SIG-M5 (cell line): ENCODE measurements at regions not wholly inside any gene's neighbourhood (a gene's known extent, or its start where the extent isn't known, plus 50 kb on each side); places are given as distances from the start of the nearest gene placed in this dataset.

Experiments
- DNase-seq: peaks from one replicate; lab custom pipeline; 2025; lab: John Stamatoyannopoulos, UW

- no peak for DNase-seq
Observed at GRCh38 chr7:45350896-45351295, 193.3 kb downstream of the RAMP3 start.

GRCh38 chr7:45358287-45358686 is 200.7 kb downstream of the RAMP3 start:
- no peak for DNase-seq

GRCh38 chr7:45359250-45359649 is 201.7 kb downstream of the RAMP3 start:
- DNase-seq, result no peak

- no peak for DNase-seq
Observed at GRCh38 chr7:45359776-45360175, 202.2 kb downstream of the RAMP3 start.

- DNase-seq, result no peak
Observed at GRCh38 chr7:45363669-45364068, 206.1 kb downstream of the RAMP3 start.

GRCh38 chr7:45365341-45365740 is 207.8 kb downstream of the RAMP3 start:
- no peak for DNase-seq

GRCh38 chr7:45366475-45366874 is 207.7 kb upstream of the ADCY1 start:
- DNase-seq, result no peak

GRCh38 chr7:45367026-45367425 is 207.1 kb upstream of the ADCY1 start:
- no peak for DNase-seq

GRCh38 chr7:45368129-45368807 is 205.9 kb upstream of the ADCY1 start:
- no peak for DNase-seq

- no peak for DNase-seq
Observed at GRCh38 chr7:45384499-45384898, 189.7 kb upstream of the ADCY1 start.

GRCh38 chr7:45387837-45388236 is 186.3 kb upstream of the ADCY1 start:
- DNase-seq, result no peak

GRCh38 chr7:45389073-45389872 is 184.9 kb upstream of the ADCY1 start:
- DNase-seq, result no peak

- no peak for DNase-seq
Observed at GRCh38 chr7:45390180-45390579, 184.0 kb upstream of the ADCY1 start.

- no peak for DNase-seq
Observed at GRCh38 chr7:45390731-45391130, 183.4 kb upstream of the ADCY1 start.

- no peak for DNase-seq
Observed at GRCh38 chr7:45391618-45392451, 182.3 kb upstream of the ADCY1 start.

GRCh38 chr7:45394117-45394708 is 180.0 kb upstream of the ADCY1 start:
- DNase-seq, result no peak

GRCh38 chr7:45399069-45399468 is 175.1 kb upstream of the ADCY1 start:
- DNase-seq, result no peak

GRCh38 chr7:45400680-45401079 is 173.5 kb upstream of the ADCY1 start:
- DNase-seq, result no peak

- DNase-seq, result no peak
Observed at GRCh38 chr7:45401155-45401554, 173.0 kb upstream of the ADCY1 start.

GRCh38 chr7:45401851-45402250 is 172.3 kb upstream of the ADCY1 start:
- DNase-seq, result no peak

GRCh38 chr7:45402480-45403218 is 171.5 kb upstream of the ADCY1 start:
- DNase-seq, result peak; percentile 81

- no peak for DNase-seq
Observed at GRCh38 chr7:45404622-45405021, 169.5 kb upstream of the ADCY1 start.
